H9 (cell line): ENCODE measurements at regions not wholly inside any gene's neighbourhood (a gene's known extent, or its start where the extent isn't known, plus 50 kb on each side); places are given as distances from the start of the nearest gene placed in this dataset.

ENCODE experiments used
- DNase-seq: peaks from one replicate; pipeline ENCODE4 v3.0.0-alpha.2; 2017
- H2AFZ ChIP-seq: one replicate; pipeline ENCODE4 v1.6.1; 2013; ENCODE audit warnings: mild to moderate bottlenecking, low read length, control low read depth, moderate library complexity
- H2AK5ac ChIP-seq: 2 replicates; pipeline ENCODE4 v1.6.1; 2013; ENCODE audit warnings: low read length, control low read depth, mixed read lengths; ENCODE audit not compliant: insufficient read length
- H2BK120ac ChIP-seq: one replicate; pipeline ENCODE4 v1.6.1; 2013; ENCODE audit warnings: low read depth, mild to moderate bottlenecking, low read length, control low read depth, inconsistent platforms; ENCODE audit not compliant: poor library complexity, severe bottlenecking
- H2BK12ac ChIP-seq: 2 replicates; pipeline ENCODE4 v1.6.1; 2013; ENCODE audit warnings: low read length, control low read depth, mixed read lengths, low read depth; ENCODE audit not compliant: insufficient read length
- H2BK15ac ChIP-seq: 2 replicates; pipeline ENCODE4 v1.6.1; 2013; ENCODE audit warnings: low read depth, low read length, control low read depth
- H2BK20ac ChIP-seq: one replicate; pipeline ENCODE4 v1.6.1; 2013; ENCODE audit warnings: low read depth, mild to moderate bottlenecking, low read length, control low read depth, inconsistent platforms; ENCODE audit not compliant: poor library complexity, severe bottlenecking
- H2BK5ac ChIP-seq: 2 replicates; pipeline ENCODE4 v1.6.1; 2013; ENCODE audit warnings: low read length, control low read depth, mixed read lengths; ENCODE audit not compliant: insufficient read length
- H3K14ac ChIP-seq: 2 replicates; pipeline ENCODE4 v1.6.1; 2013; ENCODE audit warnings: low read length, control low read depth; ENCODE audit not compliant: insufficient read depth
- H3K18ac ChIP-seq: 2 replicates; pipeline ENCODE4 v1.6.1; 2013; ENCODE audit warnings: low read depth, mild to moderate bottlenecking, mixed read lengths, low read length, control low read depth; ENCODE audit not compliant: insufficient read length
- H3K23ac ChIP-seq: 2 replicates; pipeline ENCODE4 v1.6.1; 2013; ENCODE audit warnings: low read length, control low read depth, mixed read lengths, low read depth; ENCODE audit not compliant: insufficient read length
- H3K23me2 ChIP-seq: 2 replicates; pipeline ENCODE4 v1.6.1; 2013; ENCODE audit warnings: low read depth, mild to moderate bottlenecking, mixed read lengths, low read length, control low read depth; ENCODE audit not compliant: insufficient read length, poor library complexity, severe bottlenecking
- H3K27ac ChIP-seq: 2 replicates; pipeline ENCODE4 v1.5.1; 2013; ENCODE audit warnings: low read length, control low read depth, mixed read lengths, low read depth; ENCODE audit not compliant: insufficient read length
- H3K27me3 ChIP-seq: 2 replicates; pipeline ENCODE4 v1.6.1; 2013; ENCODE audit warnings: low read length, control low read depth, inconsistent platforms; ENCODE audit not compliant: insufficient read depth
- H3K4ac ChIP-seq: 2 replicates; pipeline ENCODE4 v1.6.1; 2013; ENCODE audit warnings: low read depth, mild to moderate bottlenecking, control low read depth, inconsistent platforms, low read length, moderate library complexity
- H3K4me1 ChIP-seq: 2 replicates; pipeline ENCODE4 v1.6.1; 2013; ENCODE audit warnings: low read length, control low read depth, inconsistent platforms; ENCODE audit not compliant: insufficient read depth
- H3K4me2 ChIP-seq: 2 replicates; pipeline ENCODE4 v1.6.1; 2013; ENCODE audit warnings: low read length, control low read depth, mixed read lengths; ENCODE audit not compliant: insufficient read length, insufficient read depth
- H3K56ac ChIP-seq: 2 replicates; pipeline ENCODE4 v1.6.1; 2013; ENCODE audit warnings: low read depth, mild to moderate bottlenecking, mixed read lengths, low read length, control low read depth; ENCODE audit not compliant: insufficient read length
- H3K79me1 ChIP-seq: 2 replicates; pipeline ENCODE4 v1.6.1; 2013; ENCODE audit warnings: low read depth, mild to moderate bottlenecking, moderate library complexity, low read length, control low read depth, inconsistent platforms; ENCODE audit not compliant: insufficient read depth, poor library complexity, severe bottlenecking
- H3K79me2 ChIP-seq: 2 replicates; pipeline ENCODE4 v1.6.1; 2013; ENCODE audit warnings: low read length, control low read depth, inconsistent platforms; ENCODE audit not compliant: insufficient read depth
- H3K9ac ChIP-seq: 2 replicates; pipeline ENCODE4 v1.6.1; 2013; ENCODE audit warnings: low read length, control low read depth, mixed read lengths; ENCODE audit not compliant: insufficient read length; ENCODE audit errors: extremely low read depth
- H3K9me3 ChIP-seq: one replicate; pipeline ENCODE4 v1.6.1; 2013; ENCODE audit warnings: low read depth, low read length, inconsistent platforms; ENCODE audit not compliant: control insufficient read depth
- H3T11ph ChIP-seq: one replicate; pipeline ENCODE4 v1.6.1; 2013; ENCODE audit warnings: mild to moderate bottlenecking, low read length, control low read depth, inconsistent platforms
- H4K20me1 ChIP-seq: one replicate; pipeline ENCODE4 v1.6.1; 2013; ENCODE audit not compliant: control insufficient read depth, insufficient read length, insufficient read depth
- H4K5ac ChIP-seq: 2 replicates; pipeline ENCODE4 v1.6.1; 2013; ENCODE audit warnings: low read depth, mild to moderate bottlenecking, mixed read lengths, low read length, control low read depth; ENCODE audit not compliant: insufficient read length
- H4K8ac ChIP-seq: replicated peaks from 2 replicates; pipeline ENCODE4 v1.6.1; 2013; ENCODE audit warnings: low read length, control low read depth, mixed read lengths, low read depth; ENCODE audit not compliant: insufficient read length
- H4K91ac ChIP-seq: 2 replicates; pipeline ENCODE4 v1.6.1; 2013; ENCODE audit warnings: low read depth, mild to moderate bottlenecking, moderate library complexity, mixed read lengths, low read length, control low read depth; ENCODE audit not compliant: insufficient read length
- H3K27ac Mint-ChIP-seq, 3 experiments: 2 replicates in 2 of 3; 3 replicates in 1 of 3; pipeline ENCODE4 v1.8.0; 2020 to 2021; ENCODE audit warnings: mixed read lengths in 3 of 3, mild to moderate bottlenecking in 1 of 3, moderate library complexity in 1 of 3
- H3K27me3 Mint-ChIP-seq: 2 replicates; pipeline ENCODE4 v1.8.0; 2021; ENCODE audit warnings: low read depth, mild to moderate bottlenecking, moderate library complexity, mixed read lengths
- H3K36me3 Mint-ChIP-seq, 3 experiments: 2 replicates in 2 of 3; 3 replicates in 1 of 3; pipeline ENCODE4 v1.8.0; 2020 to 2021; ENCODE audit warnings: low read depth in 3 of 3, mixed read lengths in 3 of 3; ENCODE audit not compliant: insufficient read depth in 1 of 3
- H3K4me1 Mint-ChIP-seq, 2 experiments: 2 replicates each; pipeline ENCODE4 v1.8.0; 2020; ENCODE audit warnings: mixed read lengths in 2 of 2
- H3K4me3 Mint-ChIP-seq, 2 experiments: 2 replicates in 1 of 2; 3 replicates in 1 of 2; pipeline ENCODE4 v1.8.0; 2020 to 2021; ENCODE audit warnings: mild to moderate bottlenecking in 2 of 2, mixed read lengths in 2 of 2, moderate library complexity in 1 of 2
- H3K9me3 Mint-ChIP-seq, 2 experiments: 2 replicates in 1 of 2; 3 replicates in 1 of 2; pipeline ENCODE4 v1.8.0; 2020; ENCODE audit warnings: mild to moderate bottlenecking in 2 of 2, mixed read lengths in 2 of 2, moderate library complexity in 1 of 2
- CTCF ChIP-seq: fragments of 200-600 bp; sonication (generic); conservative IDR thresholded peaks from 3 replicates; pipeline ENCODE4 v1.8.0; 2021; ENCODE audit warnings: antibody characterized with exemption, mild to moderate bottlenecking
- WGBS: extraction: QIAGEN DNeasy Blood & Tissue Kit; methylation state at CpG from one replicate; pipeline ENCODE4 v1.1.7; 2013; ENCODE audit warnings: missing lambda C conversion rate, low lambda C conversion rate, mixed read lengths; ENCODE audit not compliant: insufficient read length; ENCODE audit errors: extremely low coverage; 5-methylcytosine and 5-hydroxymethylcytosine counted together

DNA sequence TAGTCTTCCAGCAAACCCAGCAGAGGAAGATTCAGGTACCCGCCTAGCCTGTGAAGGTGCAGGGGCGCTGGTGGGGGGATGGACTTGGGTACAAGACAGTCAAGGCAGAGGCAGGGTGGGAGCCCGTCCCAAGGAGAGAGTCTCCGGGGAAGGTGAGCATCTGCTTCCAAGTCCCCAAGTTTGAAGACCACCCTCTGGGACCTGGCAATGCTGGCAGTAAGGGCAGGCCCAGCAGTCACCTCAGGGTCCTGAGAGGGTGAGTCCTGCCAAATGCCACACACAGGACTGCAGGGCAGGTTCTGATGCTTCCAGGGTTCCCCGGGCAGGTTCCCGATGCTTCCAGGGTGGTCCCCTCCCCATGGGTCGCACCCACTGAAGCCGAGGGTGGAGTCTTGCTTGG is 261.8 kb upstream of the IRX1 start:
- H3K4me1 ChIP-seq, result no peaks in the 10 kb centered on the region
- no peak for TF ChIP-seq CTCF
- WGBS, result no CpG with 5 or more reads among the region's 8 CpGs

More for the DNA sequence above, 261.8 kb upstream of the IRX1 start:
- Histone ChIP-seq H4K8ac (no peak overlapping the region), H3K4ac (no peak overlapping the region), H3K9ac (no peak overlapping the region), H3K4me2 (no peak overlapping the region), H2BK120ac (no peak overlapping the region), H4K5ac (no peak overlapping the region), H3K9me3 (no peaks in the 10 kb centered on the region), H3K23ac (no peak overlapping the region), H3K56ac (no peak overlapping the region), H2BK5ac (no peak overlapping the region), H3K27ac (no peak overlapping the region), H3K14ac (no peak overlapping the region), H3K79me1 (no peaks in the 10 kb centered on the region), H3K27me3 (no peaks in the 10 kb centered on the region), H3T11ph (no peak overlapping the region), H3K23me2 (no peaks in the 10 kb centered on the region), H3K79me2 (no peaks in the 10 kb centered on the region), H2AK5ac (no peak overlapping the region), H2BK20ac (no peak overlapping the region), H4K91ac (no peak overlapping the region), H2BK12ac (no peak overlapping the region), H4K20me1 (no peaks in the 10 kb centered on the region), H3K18ac (no peak overlapping the region), H2BK15ac (no peak overlapping the region), H2AFZ (no peak overlapping the region)
- Mint-ChIP-seq H3K4me3 (no peak overlapping the region), H3K27ac (no peak overlapping the region), H3K27me3 (peaks cover 7% of the 10 kb centered on the region), H3K9me3 (no peaks in the 10 kb centered on the region; a peak in 1 of 5 replicates), H3K4me1 (no peaks in the 10 kb centered on the region), H3K36me3 (no peaks in the 10 kb centered on the region; a peak in 2 of 7 replicates)
- no peak for DNase-seq
